ENCODE measurements at regions not wholly inside any gene's neighbourhood (a gene's known extent, or its start where the extent isn't known, plus 50 kb on each side); places are given as distances from the start of the nearest gene placed in this dataset.

DNA sequence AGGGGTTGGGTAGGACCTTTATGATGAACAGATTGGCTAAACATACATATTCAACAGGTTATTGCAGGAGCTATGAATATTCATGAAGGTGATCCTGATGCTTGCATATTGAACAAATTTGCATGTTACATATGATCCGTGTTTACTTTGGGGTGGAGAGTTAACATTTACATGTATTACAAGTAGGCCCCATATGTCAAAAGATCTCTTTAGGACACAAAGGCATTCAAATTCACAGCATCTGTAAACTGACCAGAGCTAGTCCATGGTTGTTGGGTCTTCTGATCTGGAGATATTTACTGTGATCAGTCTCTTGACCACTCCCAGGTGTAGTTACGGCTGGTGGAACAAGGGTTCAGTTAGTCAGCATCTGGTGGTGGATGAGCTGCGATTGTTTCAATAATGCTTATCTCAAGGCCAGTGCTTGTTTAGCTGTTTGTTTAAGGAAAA lies 80.4 kb downstream of the PMAIP1 start:
- no peak overlapping the region for H2BK5ac ChIP-seq (ENCODE audit: low read depth, low read length)
- DNase-seq (ENCODE audit: low read depth in 1 of 2, low spot score in 2 of 2) (no peak), FAIRE-seq (no peak)
- no peak overlapping the region for H3K23ac ChIP-seq (ENCODE audit: insufficient read length)
- no peaks in the 10 kb centered on the region for H3K4me1 ChIP-seq (replicated peaks in 1 of 4; ENCODE audit: control insufficient read depth in 3 of 4, insufficient read depth in 4 of 4, low read length in 3 of 4)
- H2BK120ac ChIP-seq (replicated peaks; ENCODE audit: low read depth, low read length): no peak overlapping the region
- H3K18ac ChIP-seq (ENCODE audit: extremely low read depth, low read length): no peak overlapping the region
- H3K36me3 ChIP-seq (ENCODE audit: control insufficient read depth in 2 of 4, insufficient read depth in 4 of 4, low read length in 3 of 4): no peaks in the 10 kb centered on the region
- no peak overlapping the region for H3K27ac ChIP-seq (ENCODE audit: low read depth, low read length)
- no peak overlapping the region for H3K4me2 ChIP-seq (ENCODE audit: insufficient read depth in 1 of 2, low read depth in 2 of 2, low read length in 2 of 2)
- no peak overlapping the region for H2AK5ac ChIP-seq (ENCODE audit: low read depth, low read length)
- no peak overlapping the region for H3K4me3 ChIP-seq (ENCODE audit: extremely low read depth in 1 of 4, insufficient read depth in 2 of 4, low read depth in 3 of 4, low read length in 4 of 4)
- H3K9me3 ChIP-seq (ENCODE audit: insufficient read depth in 2 of 2, low read depth in 1 of 2, low read length in 1 of 2): no peaks in the 10 kb centered on the region
- H4K20me1 ChIP-seq (replicated peaks in 1 of 2; ENCODE audit: control insufficient read depth in 1 of 2, insufficient read depth in 2 of 2, low read length in 2 of 2): no peaks in the 10 kb centered on the region
- H4K5ac ChIP-seq (ENCODE audit: insufficient read length, low read depth, low read length): no peak overlapping the region
- no peak overlapping the region for H3K4ac ChIP-seq (replicated peaks; ENCODE audit: insufficient read length, low read depth, low read length)
- H2AFZ ChIP-seq (ENCODE audit: low read length): no peak overlapping the region
- ChIA-PET CTCF (ENCODE audit: partially characterized antibody) (interaction anchor here (0.7 to 2.9 kb wide), 7 partner anchors 8 to 1977 kb away, joined by 3 to 20 read pairs (median 4); partner anchors contain the start of gene CCBE1), POLR2A (ENCODE audit: partially characterized antibody) (interaction anchor here (1.2 to 1.7 kb wide), 2 partner anchors 17 to 81 kb away, joined by 4 to 5 read pairs; partner anchors contain the start of gene PMAIP1)
- TF ChIP-seq TEAD4 (IDR thresholded peaks at IDR 0.05; ENCODE audit: low read depth, low read length) (no peak), JUND (IDR thresholded peaks at IDR 0.05; ENCODE audit: low read length) (no peak), RXRA (IDR thresholded peaks at IDR 0.05; ENCODE audit: insufficient read depth, low read depth, low read length) (no peak), TAF7 (optimal IDR thresholded peaks at IDR 0.05; ENCODE audit: borderline replicate concordance, low read depth, low read length) (peak; percentile 48), SAP30 (IDR thresholded peaks at IDR 0.05; ENCODE audit: insufficient read depth, insufficient replicate concordance, low read length) (no peak)
- TF ChIP-seq, protein P1, sequence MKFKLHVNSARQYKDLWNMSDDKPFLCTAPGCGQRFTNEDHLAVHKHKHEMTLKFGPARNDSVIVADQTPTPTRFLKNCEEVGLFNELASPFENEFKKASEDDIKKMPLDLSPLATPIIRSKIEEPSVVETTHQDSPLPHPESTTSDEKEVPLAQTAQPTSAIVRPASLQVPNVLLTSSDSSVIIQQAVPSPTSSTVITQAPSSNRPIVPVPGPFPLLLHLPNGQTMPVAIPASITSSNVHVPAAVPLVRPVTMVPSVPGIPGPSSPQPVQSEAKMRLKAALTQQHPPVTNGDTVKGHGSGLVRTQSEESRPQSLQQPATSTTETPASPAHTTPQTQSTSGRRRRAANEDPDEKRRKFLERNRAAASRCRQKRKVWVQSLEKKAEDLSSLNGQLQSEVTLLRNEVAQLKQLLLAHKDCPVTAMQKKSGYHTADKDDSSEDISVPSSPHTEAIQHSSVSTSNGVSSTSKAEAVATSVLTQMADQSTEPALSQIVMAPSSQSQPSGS (IDR thresholded peaks at IDR 0.05; ENCODE audit: low read length): no peak
- TF ChIP-seq, protein P2, sequence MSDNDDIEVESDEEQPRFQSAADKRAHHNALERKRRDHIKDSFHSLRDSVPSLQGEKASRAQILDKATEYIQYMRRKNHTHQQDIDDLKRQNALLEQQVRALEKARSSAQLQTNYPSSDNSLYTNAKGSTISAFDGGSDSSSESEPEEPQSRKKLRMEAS (IDR thresholded peaks at IDR 0.05): no peak
- TF ChIP-seq, protein P3, sequence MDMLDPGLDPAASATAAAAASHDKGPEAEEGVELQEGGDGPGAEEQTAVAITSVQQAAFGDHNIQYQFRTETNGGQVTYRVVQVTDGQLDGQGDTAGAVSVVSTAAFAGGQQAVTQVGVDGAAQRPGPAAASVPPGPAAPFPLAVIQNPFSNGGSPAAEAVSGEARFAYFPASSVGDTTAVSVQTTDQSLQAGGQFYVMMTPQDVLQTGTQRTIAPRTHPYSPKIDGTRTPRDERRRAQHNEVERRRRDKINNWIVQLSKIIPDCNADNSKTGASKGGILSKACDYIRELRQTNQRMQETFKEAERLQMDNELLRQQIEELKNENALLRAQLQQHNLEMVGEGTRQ (IDR thresholded peaks at IDR 0.05; ENCODE audit: low read length): no peak
- TF ChIP-seq, protein P4, sequence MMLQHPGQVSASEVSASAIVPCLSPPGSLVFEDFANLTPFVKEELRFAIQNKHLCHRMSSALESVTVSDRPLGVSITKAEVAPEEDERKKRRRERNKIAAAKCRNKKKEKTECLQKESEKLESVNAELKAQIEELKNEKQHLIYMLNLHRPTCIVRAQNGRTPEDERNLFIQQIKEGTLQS (IDR thresholded peaks at IDR 0.05; ENCODE audit: insufficient read depth, low read depth, low read length): no peak
- H2BK15ac ChIP-seq (ENCODE audit: low read length): no peak overlapping the region
- no peak overlapping the region for H2BK12ac ChIP-seq (ENCODE audit: low read depth, low read length)
- no peaks in the 10 kb centered on the region for H3K79me1 ChIP-seq (ENCODE audit: low read depth, low read length)
- 86% methylated on average over 3 of the region's 3 CpGs; no CpG with 5 or more reads in 1 of the 2 experiments for WGBS, 2 experiments (ENCODE audit: extremely low coverage in 1 of 2, insufficient coverage in 1 of 2, insufficient read length in 1 of 2, insufficient replicate concordance in 2 of 2, low coverage in 1 of 2, low lambda C conversion rate in 2 of 2, missing lambda C conversion rate in 1 of 2)
- H3K79me2 ChIP-seq (ENCODE audit: control insufficient read depth in 1 of 2, insufficient read depth in 2 of 2, low read length in 2 of 2): no peaks in the 10 kb centered on the region
- H2BK20ac ChIP-seq (ENCODE audit: low read length): no peak overlapping the region
- H3K9ac ChIP-seq (replicated peaks in 1 of 4; ENCODE audit: extremely low read depth in 1 of 4, low read depth in 3 of 4, low read length in 3 of 4): no peak overlapping the region
- no peak overlapping the region for H3K56ac ChIP-seq (replicated peaks; ENCODE audit: insufficient read length, low read depth, low read length)
- no peaks in the 10 kb centered on the region for H3K27me3 ChIP-seq (replicated peaks in 1 of 4; ENCODE audit: control insufficient read depth in 3 of 4, extremely low read depth in 1 of 4, insufficient read depth in 3 of 4, low read length in 3 of 4)
- no peaks in the 10 kb centered on the region for H3K23me2 ChIP-seq (ENCODE audit: low read depth, low read length)
- no peak overlapping the region for H4K8ac ChIP-seq (ENCODE audit: extremely low read depth, insufficient read depth, low read length)
- H4K91ac ChIP-seq (replicated peaks; ENCODE audit: insufficient read length, low read length): no peak overlapping the region
- H3K14ac ChIP-seq (ENCODE audit: insufficient read length): no peak overlapping the region

Measured in H1 (cell line).